ENCODE measurements at regions not wholly inside any gene's neighbourhood (a gene's known extent, or its start where the extent isn't known, plus 50 kb on each side); places are given as distances from the start of the nearest gene placed in this dataset.

GRCh38 chr7:115410972-115411686, 489.2 kb downstream of the MDFIC start:
- Mint-ChIP-seq H3K27ac (no peak overlapping the region), H3K4me3 (no peak overlapping the region), H3K9me3 (no peaks in the 10 kb centered on the region), H3K36me3 (ENCODE audit: low read depth) (no peaks in the 10 kb centered on the region), H3K27me3 (no peaks in the 10 kb centered on the region), H3K4me1 (ENCODE audit: low read depth) (peaks cover 1% of the 10 kb centered on the region)
- ATAC-seq, result no peak
- ChIA-PET CTCF (no interaction called here), POLR2A (interaction anchor here (0.7 kb wide), 1 partner anchor 358 kb away, joined by 4 read pairs; no protein-coding TSS in a partner anchor)
- TF ChIP-seq CTCF (IDR thresholded peaks at IDR 0.05), result no peak
- intact Hi-C loops (cut with micrococcal nuclease), result no loop called here
- no peak for DNase-seq

- Mint-ChIP-seq H3K4me3 (no peak overlapping the region), H3K27ac (no peak overlapping the region), H3K9me3 (no peaks in the 10 kb centered on the region), H3K27me3 (no peaks in the 10 kb centered on the region), H3K4me1 (ENCODE audit: low read depth) (peaks cover 1% of the 10 kb centered on the region), H3K36me3 (ENCODE audit: low read depth) (no peaks in the 10 kb centered on the region)
- POLR2A ChIA-PET, result no interaction called here
- CTCF ChIA-PET, result no interaction called here
- intact Hi-C loops (cut with micrococcal nuclease), result no loop called here
- TF ChIP-seq CTCF (IDR thresholded peaks at IDR 0.05), result no peak
- ATAC-seq (no peak), DNase-seq (no peak)
Observed at GRCh38 chr7:115410434-115410820, 488.5 kb downstream of the MDFIC start.

GRCh38 chr7:115409682-115410433, 488.0 kb downstream of the MDFIC start:
- POLR2A ChIA-PET, result no interaction called here
- CTCF ChIA-PET, result no interaction called here

GRCh38 chr7:115406219-115406618, 484.3 kb downstream of the MDFIC start:
- ATAC-seq (no peak), DNase-seq (no peak)
- H3K4me1 Mint-ChIP-seq (ENCODE audit: low read depth), result peaks cover 1% of the 10 kb centered on the region
- no peak overlapping the region for H3K27ac Mint-ChIP-seq
- H3K36me3 Mint-ChIP-seq (ENCODE audit: low read depth), result no peaks in the 10 kb centered on the region
- peaks cover 2% of the 10 kb centered on the region for H3K27me3 Mint-ChIP-seq
- H3K9me3 Mint-ChIP-seq, result no peaks in the 10 kb centered on the region
- intact Hi-C loops (cut with micrococcal nuclease), result no loop called here
- TF ChIP-seq CTCF (IDR thresholded peaks at IDR 0.05), result no peak
- POLR2A ChIA-PET, result no interaction called here
- CTCF ChIA-PET, result no interaction called here
- H3K4me3 Mint-ChIP-seq, result no peak overlapping the region

More at GRCh38 chr7:115409682-115410433, 488.0 kb downstream of the MDFIC start:
- ATAC-seq (no peak), DNase-seq (no peak)
- Mint-ChIP-seq H3K36me3 (ENCODE audit: low read depth) (no peaks in the 10 kb centered on the region), H3K9me3 (no peaks in the 10 kb centered on the region), H3K27me3 (no peaks in the 10 kb centered on the region), H3K4me1 (ENCODE audit: low read depth) (peaks cover 1% of the 10 kb centered on the region), H3K4me3 (no peak overlapping the region), H3K27ac (no peak overlapping the region)
- intact Hi-C loops (cut with micrococcal nuclease), result no loop called here
- TF ChIP-seq CTCF (IDR thresholded peaks at IDR 0.05), result no peak

GRCh38 chr7:115387137-115387536, 465.2 kb downstream of the MDFIC start:
- Mint-ChIP-seq H3K27ac (no peak overlapping the region), H3K27me3 (no peaks in the 10 kb centered on the region), H3K4me3 (no peak overlapping the region), H3K9me3 (no peaks in the 10 kb centered on the region), H3K36me3 (ENCODE audit: low read depth) (no peaks in the 10 kb centered on the region), H3K4me1 (ENCODE audit: low read depth) (no peaks in the 10 kb centered on the region)
- POLR2A ChIA-PET, result no interaction called here
- CTCF ChIA-PET, result no interaction called here
- intact Hi-C loops (cut with micrococcal nuclease), result no loop called here
- TF ChIP-seq CTCF (IDR thresholded peaks at IDR 0.05), result no peak
- ATAC-seq (no peak), DNase-seq (no peak)
